Neural cell (in vitro differentiated cells): ENCODE measurements at regions not wholly inside any gene's neighbourhood (a gene's known extent, or its start where the extent isn't known, plus 50 kb on each side); places are given as distances from the start of the nearest gene placed in this dataset.
"Not testable (repeated sequence)": the region's sequence is repeated elsewhere in the genome, so short reads cannot be mapped to it uniquely, and the experiment has no call there.

Source experiments
- H2AFZ ChIP-seq: fragments of 200-600, 300-800 bp; sonication (generic), shearing (Covaris generic); 2 replicates; pipeline ENCODE4 v1.6.0; 2014; ENCODE audit warnings: low read depth, mild to moderate bottlenecking, antibody characterized with exemption, low read length, moderate library complexity
- H3F3A ChIP-seq: fragments of 200-600 bp; shearing (Covaris generic); 2 replicates; pipeline ENCODE4 v1.6.1; 2016; ENCODE audit warnings: mild to moderate bottlenecking, moderate library complexity, mixed read lengths, antibody characterized with exemption, low read length; ENCODE audit not compliant: insufficient read depth, poor library complexity, severe bottlenecking
- H3K27ac ChIP-seq: fragments of 200-600, 300-800 bp; sonication (generic), shearing (Covaris generic); 2 replicates; pipeline ENCODE4 v1.5.1; 2014; ENCODE audit warnings: mild to moderate bottlenecking, low read length, moderate library complexity
- H3K27me3 ChIP-seq: fragments of 300-800, 200-600 bp; sonication (generic), shearing (Covaris generic); 2 replicates; pipeline ENCODE4 v1.6.0; 2014; ENCODE audit warnings: mild to moderate bottlenecking, low read depth, low read length, moderate library complexity; ENCODE audit not compliant: insufficient read depth
- H3K36me3 ChIP-seq: fragments of 300-800, 200-600 bp; sonication (generic), shearing (Covaris generic); 2 replicates; pipeline ENCODE4 v1.5.1; 2014; ENCODE audit warnings: mild to moderate bottlenecking, antibody characterized with exemption, low read length, moderate library complexity; ENCODE audit not compliant: insufficient read depth
- H3K4me2 ChIP-seq: fragments of 300-800, 200-600 bp; sonication (generic), shearing (Covaris generic); 2 replicates; pipeline ENCODE4 v1.6.0; 2014; ENCODE audit warnings: mild to moderate bottlenecking, low read length
- H3K4me3 ChIP-seq: fragments of 300-800, 200-600 bp; sonication (generic), shearing (Covaris generic); 2 replicates; pipeline ENCODE4 v1.5.1; 2014; ENCODE audit warnings: mild to moderate bottlenecking, low read length, moderate library complexity
- H3K79me2 ChIP-seq: fragments of 200-600 bp; shearing (Covaris generic); replicated peaks from 2 replicates; pipeline ENCODE4 v1.6.0; 2014; ENCODE audit warnings: mild to moderate bottlenecking, low read length, moderate library complexity; ENCODE audit not compliant: insufficient read depth
- H3K9ac ChIP-seq: fragments of 300-800, 200-600 bp; sonication (generic), shearing (Covaris generic); 2 replicates; pipeline ENCODE4 v1.6.1; 2016; ENCODE audit warnings: mild to moderate bottlenecking, low read length, mixed read lengths
- H3K9me2 ChIP-seq: fragments of 200-600 bp; shearing (Covaris generic); 2 replicates; pipeline ENCODE4 v1.6.1; 2016; ENCODE audit warnings: mild to moderate bottlenecking, low read length, mixed read lengths; ENCODE audit not compliant: insufficient read depth
- H3K9me3 ChIP-seq: fragments of 200-600, 300-800 bp; sonication (generic), shearing (Covaris generic); 2 replicates; pipeline ENCODE4 v1.6.1; 2016; ENCODE audit warnings: mild to moderate bottlenecking, mixed run types, low read length, moderate library complexity, mixed read lengths
- H4K20me1 ChIP-seq: fragments of 200-600 bp; shearing (Covaris generic); 2 replicates; pipeline ENCODE4 v1.6.1; 2016; ENCODE audit warnings: mild to moderate bottlenecking, mixed run types; ENCODE audit not compliant: insufficient read depth
- EP300 ChIP-seq: fragments of 450-650 bp; conservative IDR thresholded peaks from 2 replicates; pipeline ENCODE4 v1.6.1; 2014; ENCODE audit warnings: antibody characterized with exemption, mild to moderate bottlenecking, moderate library complexity; ENCODE audit not compliant: poor library complexity, severe bottlenecking
- EZH2 ChIP-seq: fragments of 200-600, 300-800 bp; shearing (Covaris generic), sonication (generic); IDR thresholded peaks from 2 replicates; pipeline ENCODE4 v1.6.1; 2014; ENCODE audit warnings: antibody characterized with exemption, low read length, borderline replicate concordance, mild to moderate bottlenecking; ENCODE audit not compliant: insufficient read depth, poor library complexity, severe bottlenecking
- MXI1 ChIP-seq: fragments of 450-650 bp; conservative IDR thresholded peaks from 2 replicates; pipeline ENCODE4 v1.6.1; 2014; ENCODE audit warnings: antibody characterized with exemption, mild to moderate bottlenecking; ENCODE audit not compliant: poor library complexity, severe bottlenecking
- POLR2AphosphoS5 ChIP-seq: IDR thresholded peaks from 2 replicates; pipeline ENCODE4 v1.6.1; 2012
- RAD21 ChIP-seq: fragments of 450-650 bp; conservative IDR thresholded peaks from 2 replicates; pipeline ENCODE4 v1.6.1; 2014; ENCODE audit warnings: antibody characterized with exemption, mild to moderate bottlenecking, moderate library complexity
- SMC3 ChIP-seq: fragments of 450-650 bp; conservative IDR thresholded peaks from 2 replicates; pipeline ENCODE4 v1.6.1; 2014; ENCODE audit warnings: antibody characterized with exemption, mild to moderate bottlenecking, moderate library complexity; ENCODE audit not compliant: poor library complexity
- TAF1 ChIP-seq: IDR thresholded peaks from 2 replicates; pipeline ENCODE4 v1.6.1; 2012; ENCODE audit warnings: low read depth
- TF ChIP-seq, protein P1 (sequence below): fragments of 450-650 bp; IDR thresholded peaks from 2 replicates; pipeline ENCODE4 v1.5.1; 2014; ENCODE audit warnings: antibody characterized with exemption, mild to moderate bottlenecking, moderate library complexity; ENCODE audit not compliant: poor library complexity, severe bottlenecking
- TF ChIP-seq, protein P2 (sequence below): IDR thresholded peaks from 2 replicates; pipeline ENCODE4 v1.6.1; 2012; ENCODE audit warnings: borderline replicate concordance

GRCh38 chr7:142508251-142508650 lies 241.0 kb upstream of the PRSS1 start:
- Histone ChIP-seq H3F3A (no peaks in the 10 kb centered on the region), H3K4me3 (no peak overlapping the region), H4K20me1 (no peaks in the 10 kb centered on the region), H3K27me3 (no peaks in the 10 kb centered on the region), H3K9me2 (no peaks in the 10 kb centered on the region), H2AFZ (no peak overlapping the region), H3K9me3 (no peaks in the 10 kb centered on the region), H3K27ac (no peak overlapping the region), H3K9ac (no peak overlapping the region), H3K36me3 (no peaks in the 10 kb centered on the region), H3K4me2 (no peak overlapping the region), H3K79me2 (no peaks in the 10 kb centered on the region)
- TF ChIP-seq, protein P1, sequence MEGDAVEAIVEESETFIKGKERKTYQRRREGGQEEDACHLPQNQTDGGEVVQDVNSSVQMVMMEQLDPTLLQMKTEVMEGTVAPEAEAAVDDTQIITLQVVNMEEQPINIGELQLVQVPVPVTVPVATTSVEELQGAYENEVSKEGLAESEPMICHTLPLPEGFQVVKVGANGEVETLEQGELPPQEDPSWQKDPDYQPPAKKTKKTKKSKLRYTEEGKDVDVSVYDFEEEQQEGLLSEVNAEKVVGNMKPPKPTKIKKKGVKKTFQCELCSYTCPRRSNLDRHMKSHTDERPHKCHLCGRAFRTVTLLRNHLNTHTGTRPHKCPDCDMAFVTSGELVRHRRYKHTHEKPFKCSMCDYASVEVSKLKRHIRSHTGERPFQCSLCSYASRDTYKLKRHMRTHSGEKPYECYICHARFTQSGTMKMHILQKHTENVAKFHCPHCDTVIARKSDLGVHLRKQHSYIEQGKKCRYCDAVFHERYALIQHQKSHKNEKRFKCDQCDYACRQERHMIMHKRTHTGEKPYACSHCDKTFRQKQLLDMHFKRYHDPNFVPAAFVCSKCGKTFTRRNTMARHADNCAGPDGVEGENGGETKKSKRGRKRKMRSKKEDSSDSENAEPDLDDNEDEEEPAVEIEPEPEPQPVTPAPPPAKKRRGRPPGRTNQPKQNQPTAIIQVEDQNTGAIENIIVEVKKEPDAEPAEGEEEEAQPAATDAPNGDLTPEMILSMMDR: no peak
- no peak for TF ChIP-seq MXI1
- TF ChIP-seq, protein P2, sequence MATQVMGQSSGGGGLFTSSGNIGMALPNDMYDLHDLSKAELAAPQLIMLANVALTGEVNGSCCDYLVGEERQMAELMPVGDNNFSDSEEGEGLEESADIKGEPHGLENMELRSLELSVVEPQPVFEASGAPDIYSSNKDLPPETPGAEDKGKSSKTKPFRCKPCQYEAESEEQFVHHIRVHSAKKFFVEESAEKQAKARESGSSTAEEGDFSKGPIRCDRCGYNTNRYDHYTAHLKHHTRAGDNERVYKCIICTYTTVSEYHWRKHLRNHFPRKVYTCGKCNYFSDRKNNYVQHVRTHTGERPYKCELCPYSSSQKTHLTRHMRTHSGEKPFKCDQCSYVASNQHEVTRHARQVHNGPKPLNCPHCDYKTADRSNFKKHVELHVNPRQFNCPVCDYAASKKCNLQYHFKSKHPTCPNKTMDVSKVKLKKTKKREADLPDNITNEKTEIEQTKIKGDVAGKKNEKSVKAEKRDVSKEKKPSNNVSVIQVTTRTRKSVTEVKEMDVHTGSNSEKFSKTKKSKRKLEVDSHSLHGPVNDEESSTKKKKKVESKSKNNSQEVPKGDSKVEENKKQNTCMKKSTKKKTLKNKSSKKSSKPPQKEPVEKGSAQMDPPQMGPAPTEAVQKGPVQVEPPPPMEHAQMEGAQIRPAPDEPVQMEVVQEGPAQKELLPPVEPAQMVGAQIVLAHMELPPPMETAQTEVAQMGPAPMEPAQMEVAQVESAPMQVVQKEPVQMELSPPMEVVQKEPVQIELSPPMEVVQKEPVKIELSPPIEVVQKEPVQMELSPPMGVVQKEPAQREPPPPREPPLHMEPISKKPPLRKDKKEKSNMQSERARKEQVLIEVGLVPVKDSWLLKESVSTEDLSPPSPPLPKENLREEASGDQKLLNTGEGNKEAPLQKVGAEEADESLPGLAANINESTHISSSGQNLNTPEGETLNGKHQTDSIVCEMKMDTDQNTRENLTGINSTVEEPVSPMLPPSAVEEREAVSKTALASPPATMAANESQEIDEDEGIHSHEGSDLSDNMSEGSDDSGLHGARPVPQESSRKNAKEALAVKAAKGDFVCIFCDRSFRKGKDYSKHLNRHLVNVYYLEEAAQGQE: no peak
- TF ChIP-seq RAD21: no peak
- TF ChIP-seq EZH2: no peak
- no peak for TF ChIP-seq TAF1
- TF ChIP-seq EP300: no peak
- TF ChIP-seq POLR2AphosphoS5: no peak
- no peak for TF ChIP-seq SMC3

DNA sequence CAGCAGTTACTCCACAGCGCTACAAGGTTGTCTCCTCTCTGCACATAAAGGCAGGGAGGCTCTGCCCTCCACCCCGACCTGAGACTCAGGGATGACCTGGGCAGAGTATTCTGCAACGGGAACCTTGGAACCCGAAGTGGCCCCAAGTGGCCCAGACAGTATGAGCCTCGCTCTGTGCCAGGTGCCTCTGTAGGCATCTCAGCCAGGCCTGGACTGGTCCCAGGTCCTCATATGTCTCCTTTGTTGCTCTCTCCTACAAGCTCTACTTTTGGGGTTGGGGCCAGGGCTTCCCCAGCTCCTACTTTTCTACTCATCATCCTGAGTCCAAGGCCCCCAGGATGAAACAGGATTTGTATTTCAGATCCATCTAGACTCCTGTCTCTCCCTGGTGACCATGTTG lies 241.5 kb upstream of the PRSS1 start:
- TF ChIP-seq MXI1 (no peak), RAD21 (no peak), TAF1 (no peak), SMC3 (no peak), POLR2AphosphoS5 (no peak), EP300 (no peak), EZH2 (no peak)
- TF ChIP-seq, protein P1: no peak
- TF ChIP-seq, protein P2: no peak
- Histone ChIP-seq H3K79me2 (no peaks in the 10 kb centered on the region), H3K9ac (no peak overlapping the region), H3F3A (no peaks in the 10 kb centered on the region), H3K9me2 (no peaks in the 10 kb centered on the region), H3K27ac (no peak overlapping the region), H2AFZ (no peak overlapping the region), H3K36me3 (no peaks in the 10 kb centered on the region), H3K4me3 (no peak overlapping the region), H3K9me3 (no peaks in the 10 kb centered on the region), H3K4me2 (no peak overlapping the region), H4K20me1 (no peaks in the 10 kb centered on the region), H3K27me3 (no peaks in the 10 kb centered on the region)

- H3K79me2 ChIP-seq, H3K27ac ChIP-seq, H3K9me2 ChIP-seq, H2AFZ ChIP-seq, H3K36me3 ChIP-seq, H3K9me3 ChIP-seq, H4K20me1 ChIP-seq, H3K4me3 ChIP-seq, H3K9ac ChIP-seq, H3K4me2 ChIP-seq, H3K27me3 ChIP-seq, H3F3A ChIP-seq: not testable (repeated sequence)
Measured at GRCh38 chr7:142507066-142507465, 242.2 kb upstream of the PRSS1 start.
